Tibial nerve (tissue), 4 donors: ENCODE measurements at regions not wholly inside any gene's neighbourhood (a gene's known extent, or its start where the extent isn't known, plus 50 kb on each side); places are given as distances from the start of the nearest gene placed in this dataset.

Source experiments
- DNase-seq, 2 donors: peaks; one replicate each; pipeline ENCODE4 v3.0.0-alpha.2; 2019; ENCODE audit warnings: low spot score in 2 of 2
- H3K27ac ChIP-seq, 4 donors: fragments of 200-600 bp; sonication (generic) in 3 of 4; one replicate each; pipeline ENCODE4 v1.5.1; 2017 to 2019; ENCODE audit warnings: mild to moderate bottlenecking in 1 of 4
- H3K27me3 ChIP-seq, 2 donors: fragments of 200-600 bp; sonication (generic) in 1 of 2; one replicate each; pipeline versions ENCODE4 v1.5.1 to v1.6.0; 2017 to 2019
- H3K36me3 ChIP-seq, 3 donors: fragments of 200-600 bp; sonication (generic); one replicate each; pipeline ENCODE4 v1.5.1; 2018 to 2019
- H3K4me1 ChIP-seq, 4 donors: fragments of 200-600 bp; sonication (generic) in 3 of 4; one replicate each; pipeline ENCODE4 v1.5.1; 2017 to 2019
- H3K4me3 ChIP-seq, 4 donors: fragments of 200-600 bp; sonication (generic) in 3 of 4; one replicate each; pipeline ENCODE4 v1.5.1; 2017 to 2019; ENCODE audit warnings: mild to moderate bottlenecking in 1 of 4, moderate library complexity in 1 of 4
- H3K9me3 ChIP-seq, 4 donors: fragments of 200-600 bp; sonication (generic) in 3 of 4; one replicate each; pipeline ENCODE4 v1.5.1; 2017 to 2019
- CTCF ChIP-seq, 5 experiments: fragments of 200-600 bp in 3 of 5; fragments of 450-650 bp in 2 of 5; sonication (generic) in 3 of 5; IDR thresholded peaks; one replicate each; pipeline ENCODE4 v1.5.1; 2016 to 2019; ENCODE audit warnings: antibody characterized with exemption in 5 of 5, mild to moderate bottlenecking in 3 of 5, moderate library complexity in 2 of 5
- EP300 ChIP-seq, 2 donors: sonication (generic); formaldehyde crosslinking; IDR thresholded peaks; one replicate each; pipeline ENCODE4 v1.6.1; 2017; ENCODE audit warnings: antibody characterized with exemption in 2 of 2, mild to moderate bottlenecking in 1 of 2
- POLR2A ChIP-seq, 2 donors: fragments of 450-650 bp; IDR thresholded peaks; one replicate each; pipeline ENCODE4 v1.6.1; 2017; ENCODE audit warnings: antibody characterized with exemption in 2 of 2, mild to moderate bottlenecking in 2 of 2, moderate library complexity in 2 of 2
- WGBS, 2 donors: methylation state at CpG; one replicate each; pipeline ENCODE4 v1.1.5; 2018; 5-methylcytosine and 5-hydroxymethylcytosine counted together

DNA sequence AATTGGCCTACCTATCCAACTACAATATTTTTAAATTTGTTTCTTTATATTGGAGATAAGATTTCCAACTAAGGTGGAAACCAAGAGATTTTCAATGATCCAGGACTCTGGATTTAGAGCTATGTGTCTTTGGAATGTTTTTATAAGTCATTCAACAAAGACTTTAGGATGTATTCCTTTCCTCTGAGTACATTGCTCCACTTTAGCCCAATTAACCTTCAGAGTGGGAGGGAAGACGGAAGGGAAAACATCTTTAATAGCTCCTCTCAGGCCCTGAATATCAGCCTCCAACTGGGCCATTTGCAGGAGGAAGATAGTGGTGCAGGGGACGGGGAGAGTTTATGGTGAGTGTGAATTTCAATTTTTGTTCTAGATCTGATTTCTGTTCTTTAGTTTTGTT is 239.2 kb downstream of the PIK3R1 start:
- Histone ChIP-seq H3K4me3 (no peak overlapping the region), H3K27me3 (no peaks in the 10 kb centered on the region), H3K36me3 (no peaks in the 10 kb centered on the region), H3K4me1 (peaks cover 0 to 12% (median 0%) of the 10 kb centered on the region in 4 donors), H3K9me3 (peaks cover 0 to 3% (median 0%) of the 10 kb centered on the region in 4 donors), H3K27ac (no peak overlapping the region)
- 97 to 98% methylated on average over 2 of the region's 2 CpGs for WGBS, 2 donors
- no peak for DNase-seq
- no peak for TF ChIP-seq EP300 (IDR thresholded peaks at IDR 0.05)
- TF ChIP-seq CTCF (IDR thresholded peaks at IDR 0.05) = no peak
- TF ChIP-seq POLR2A (IDR thresholded peaks at IDR 0.05) = no peak

GRCh38 chr5:68455216-68455615 is 239.7 kb downstream of the PIK3R1 start:
- DNase-seq = no peak
- Histone ChIP-seq H3K36me3 (no peaks in the 10 kb centered on the region), H3K9me3 (peaks cover 0 to 3% (median 0%) of the 10 kb centered on the region in 4 donors), H3K4me1 (peaks cover 0 to 16% (median 0%) of the 10 kb centered on the region in 4 donors), H3K27ac (no peak overlapping the region), H3K4me3 (no peak overlapping the region), H3K27me3 (no peaks in the 10 kb centered on the region)
- TF ChIP-seq POLR2A (IDR thresholded peaks at IDR 0.05) (no peak), EP300 (IDR thresholded peaks at IDR 0.05) (no peak), CTCF (IDR thresholded peaks at IDR 0.05) (no peak)
- WGBS, 2 donors = 80 to 95% methylated on average over 3 of the region's 3 CpGs

GRCh38 chr5:68456756-68457217 is 241.2 kb downstream of the PIK3R1 start:
- peaks cover 0 to 20% (median 0%) of the 10 kb centered on the region in 4 donors for H3K4me1 ChIP-seq
- peaks cover 0 to 3% (median 0%) of the 10 kb centered on the region in 4 donors for H3K9me3 ChIP-seq
- H3K27ac ChIP-seq = no peak overlapping the region
- no peaks in the 10 kb centered on the region for H3K27me3 ChIP-seq
- no peak overlapping the region for H3K4me3 ChIP-seq
- WGBS, 2 donors = 45 to 55% methylated on average over 4 of the region's 4 CpGs
- no peak for DNase-seq
- H3K36me3 ChIP-seq = no peaks in the 10 kb centered on the region
- TF ChIP-seq POLR2A (IDR thresholded peaks at IDR 0.05) = no peak
- no peak for TF ChIP-seq EP300 (IDR thresholded peaks at IDR 0.05)
- TF ChIP-seq CTCF (IDR thresholded peaks at IDR 0.05) = no peak

- Histone ChIP-seq H3K4me3 (no peak overlapping the region), H3K27me3 (no peaks in the 10 kb centered on the region), H3K36me3 (no peaks in the 10 kb centered on the region), H3K4me1 (peaks cover 0 to 20% (median 0%) of the 10 kb centered on the region in 4 donors), H3K27ac (no peak overlapping the region), H3K9me3 (peaks cover 0 to 3% (median 0%) of the 10 kb centered on the region in 4 donors)
- TF ChIP-seq CTCF (IDR thresholded peaks at IDR 0.05) (no peak), EP300 (IDR thresholded peaks at IDR 0.05) (no peak), POLR2A (IDR thresholded peaks at IDR 0.05) (no peak)
- 96 to 97% methylated on average over 8 of the region's 8 CpGs for WGBS, 2 donors
- no peak for DNase-seq
Observed at GRCh38 chr5:68457285-68457684, 241.7 kb downstream of the PIK3R1 start.

DNA sequence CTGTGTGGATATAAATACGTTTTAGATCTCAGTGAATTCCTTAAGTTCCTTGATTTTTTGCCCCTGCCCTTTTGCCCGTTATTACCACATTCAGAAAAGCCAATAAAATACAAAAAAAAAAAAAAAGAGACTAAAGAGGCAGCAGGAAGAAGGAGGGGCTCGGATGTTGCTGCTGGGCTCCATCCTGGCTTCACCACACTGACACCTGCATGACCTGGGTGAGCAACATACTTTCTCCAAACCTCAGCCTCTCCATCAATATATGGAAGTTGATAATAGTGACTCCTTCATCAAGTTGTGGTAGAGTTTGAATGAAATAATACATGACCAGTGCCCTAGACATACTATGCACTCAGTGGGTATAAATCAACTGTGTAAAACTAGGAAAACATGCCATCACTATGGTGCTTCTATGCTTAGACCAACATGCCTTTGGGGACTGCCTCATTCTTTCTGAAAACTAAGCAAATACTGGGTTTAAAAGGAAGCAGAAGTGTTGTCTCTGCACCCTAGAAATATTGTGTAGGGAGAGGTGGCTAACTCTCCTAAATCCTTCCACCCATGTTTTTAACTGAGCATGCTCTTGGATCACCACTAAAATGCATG is 243.0 kb downstream of the PIK3R1 start:
- Histone ChIP-seq H3K4me3 (no peak overlapping the region), H3K9me3 (peaks cover 0 to 3% (median 0%) of the 10 kb centered on the region in 4 donors), H3K4me1 (peaks cover 0 to 20% (median 0%) of the 10 kb centered on the region in 4 donors), H3K27me3 (no peaks in the 10 kb centered on the region), H3K27ac (no peak overlapping the region), H3K36me3 (no peaks in the 10 kb centered on the region)
- no peak for DNase-seq
- whole genome bisulfite sequencing, 2 donors = 56 to 78% methylated on average over 3 of the region's 3 CpGs
- TF ChIP-seq EP300 (IDR thresholded peaks at IDR 0.05) (no peak), CTCF (IDR thresholded peaks at IDR 0.05) (no peak), POLR2A (IDR thresholded peaks at IDR 0.05) (no peak)
